Hepatocyte (in vitro differentiated cells): ENCODE measurements at regions not wholly inside any gene's neighbourhood (a gene's known extent, or its start where the extent isn't known, plus 50 kb on each side); places are given as distances from the start of the nearest gene placed in this dataset.

ENCODE experiments used
- CTCF ChIP-seq: fragments of 200-600 bp; sonication (generic); IDR thresholded peaks from 2 replicates; pipeline ENCODE4 v1.5.1; 2016; ENCODE audit warnings: antibody characterized with exemption, mild to moderate bottlenecking; ENCODE audit not compliant: poor library complexity
- EZH2 ChIP-seq: fragments of 200-600 bp; sonication (generic); IDR thresholded peaks from 2 replicates; pipeline ENCODE4 v1.6.1; 2016; ENCODE audit warnings: antibody characterized with exemption, mild to moderate bottlenecking, borderline replicate concordance
- EZH2phosphoT487 ChIP-seq: fragments of 200-600 bp; sonication (generic); IDR thresholded peaks from one replicate; pipeline ENCODE4 v1.6.1; 2018; ENCODE audit warnings: antibody characterized with exemption, mild to moderate bottlenecking, low read depth, moderate library complexity; ENCODE audit not compliant: unreplicated experiment, severe bottlenecking

- TF ChIP-seq CTCF = no peak
- TF ChIP-seq EZH2 = no peak
- no peak for TF ChIP-seq EZH2phosphoT487
Measured at GRCh38 chr5:171633776-171634470, 151.7 kb upstream of the SMIM23 start.
